ENCODE measurements at regions not wholly inside any gene's neighbourhood (a gene's known extent, or its start where the extent isn't known, plus 50 kb on each side); places are given as distances from the start of the nearest gene placed in this dataset.

GRCh38 chr2:128391679-128392078 lies 73.0 kb upstream of the HS6ST1 start:
- H3K9me3 ChIP-seq (ENCODE audit: severe bottlenecking), result no peaks in the 10 kb centered on the region
- TF ChIP-seq CTCF (IDR thresholded peaks at IDR 0.05; ENCODE audit: poor library complexity, severe bottlenecking), result no peak

GRCh38 chr2:128392207-128392606 lies 73.5 kb upstream of the HS6ST1 start:
- no peak for ATAC-seq (ENCODE audit: low read depth)

More at GRCh38 chr2:128391679-128392078, 73.0 kb upstream of the HS6ST1 start:
- ATAC-seq (ENCODE audit: low read depth) (no peak), DNase-seq (ENCODE audit: low spot score) (no peak)
- Histone ChIP-seq H3K4me3 (ENCODE audit: severe bottlenecking) (no peak overlapping the region), H3K27me3 (ENCODE audit: insufficient read depth, poor library complexity, severe bottlenecking) (no peaks in the 10 kb centered on the region), H3K27ac (ENCODE audit: poor library complexity, severe bottlenecking) (no peak overlapping the region), H3K36me3 (ENCODE audit: low read depth) (no peaks in the 10 kb centered on the region), H3K4me1 (ENCODE audit: insufficient read depth, poor library complexity, severe bottlenecking) (no peaks in the 10 kb centered on the region)

GRCh38 chr2:128394007-128394730 lies 75.5 kb upstream of the HS6ST1 start:
- no peak overlapping the region for H3K4me3 ChIP-seq (ENCODE audit: severe bottlenecking)
- H3K9me3 ChIP-seq (ENCODE audit: severe bottlenecking), result no peaks in the 10 kb centered on the region
- H3K4me1 ChIP-seq (ENCODE audit: insufficient read depth, poor library complexity, severe bottlenecking), result no peaks in the 10 kb centered on the region
- H3K27ac ChIP-seq (ENCODE audit: poor library complexity, severe bottlenecking), result no peak overlapping the region
- DNase-seq (ENCODE audit: low spot score) (no peak), ATAC-seq (ENCODE audit: low read depth) (no peak)
- H3K27me3 ChIP-seq (ENCODE audit: insufficient read depth, poor library complexity, severe bottlenecking), result no peaks in the 10 kb centered on the region
- H3K36me3 ChIP-seq (ENCODE audit: low read depth), result no peaks in the 10 kb centered on the region
- TF ChIP-seq CTCF (IDR thresholded peaks at IDR 0.05; ENCODE audit: poor library complexity, severe bottlenecking), result no peak

More at GRCh38 chr2:128392207-128392606, 73.5 kb upstream of the HS6ST1 start:
- H3K4me1 ChIP-seq (ENCODE audit: insufficient read depth, poor library complexity, severe bottlenecking), result no peaks in the 10 kb centered on the region
- no peak overlapping the region for H3K4me3 ChIP-seq (ENCODE audit: severe bottlenecking)
- no peak for DNase-seq (ENCODE audit: low spot score)
- H3K36me3 ChIP-seq (ENCODE audit: low read depth), result no peaks in the 10 kb centered on the region
- H3K27me3 ChIP-seq (ENCODE audit: insufficient read depth, poor library complexity, severe bottlenecking), result no peaks in the 10 kb centered on the region
- no peak overlapping the region for H3K27ac ChIP-seq (ENCODE audit: poor library complexity, severe bottlenecking)
- no peak for TF ChIP-seq CTCF (IDR thresholded peaks at IDR 0.05; ENCODE audit: poor library complexity, severe bottlenecking)
- H3K9me3 ChIP-seq (ENCODE audit: severe bottlenecking), result no peaks in the 10 kb centered on the region

- no peak overlapping the region for H3K27ac ChIP-seq (ENCODE audit: poor library complexity, severe bottlenecking)
Observed at GRCh38 chr2:128395196-128395595, 76.5 kb upstream of the HS6ST1 start.

More at GRCh38 chr2:128395196-128395595, 76.5 kb upstream of the HS6ST1 start:
- Histone ChIP-seq H3K9me3 (ENCODE audit: severe bottlenecking) (no peaks in the 10 kb centered on the region), H3K36me3 (ENCODE audit: low read depth) (no peaks in the 10 kb centered on the region), H3K27me3 (ENCODE audit: insufficient read depth, poor library complexity, severe bottlenecking) (no peaks in the 10 kb centered on the region), H3K4me1 (ENCODE audit: insufficient read depth, poor library complexity, severe bottlenecking) (no peaks in the 10 kb centered on the region), H3K4me3 (ENCODE audit: severe bottlenecking) (no peak overlapping the region)
- TF ChIP-seq CTCF (IDR thresholded peaks at IDR 0.05; ENCODE audit: poor library complexity, severe bottlenecking), result no peak
- DNase-seq (ENCODE audit: low spot score) (peak; percentile 19), ATAC-seq (ENCODE audit: low read depth) (no peak)
